OCI-LY1 (cell line): ENCODE measurements at regions not wholly inside any gene's neighbourhood (a gene's known extent, or its start where the extent isn't known, plus 50 kb on each side); places are given as distances from the start of the nearest gene placed in this dataset.

Source experiments
- H2AFZ ChIP-seq: fragments of 200-600 bp; sonication (generic), shearing (Covaris generic); 2 replicates; pipeline ENCODE4 v1.6.0; 2014; ENCODE audit warnings: antibody characterized with exemption, mild to moderate bottlenecking, low read length
- H3F3A ChIP-seq: fragments of 200-600 bp; sonication (generic), shearing (Covaris generic); 2 replicates; pipeline ENCODE4 v1.6.0; 2014; ENCODE audit warnings: mild to moderate bottlenecking, antibody characterized with exemption, low read length, moderate library complexity; ENCODE audit not compliant: insufficient read depth
- H3K27ac ChIP-seq: fragments of 200-600 bp; sonication (generic); 2 replicates; pipeline ENCODE4 v1.5.1; 2014; ENCODE audit warnings: low read length, mixed run types, mild to moderate bottlenecking, low read depth; ENCODE audit not compliant: poor library complexity, severe bottlenecking
- H3K27me3 ChIP-seq: fragments of 200-600 bp; sonication (generic); 2 replicates; pipeline ENCODE4 v1.6.0; 2014; ENCODE audit warnings: antibody characterized with exemption, mild to moderate bottlenecking, low read length, moderate library complexity; ENCODE audit not compliant: insufficient read depth
- H3K36me3 ChIP-seq: fragments of 200-600 bp; sonication (generic); 2 replicates; pipeline ENCODE4 v1.6.1; 2014; ENCODE audit warnings: mild to moderate bottlenecking, antibody characterized with exemption, low read length, moderate library complexity, mixed read lengths; ENCODE audit not compliant: insufficient read depth
- H3K4me1 ChIP-seq: fragments of 200-600 bp; sonication (generic); 2 replicates; pipeline ENCODE4 v1.5.1; 2014; ENCODE audit warnings: mild to moderate bottlenecking, low read length, moderate library complexity; ENCODE audit not compliant: insufficient read depth, severe bottlenecking
- H3K4me2 ChIP-seq: fragments of 200-600 bp; sonication (generic), shearing (Covaris generic); 2 replicates; pipeline ENCODE4 v1.6.1; 2014; ENCODE audit warnings: low read length
- H3K4me3 ChIP-seq: fragments of 200-600 bp; sonication (generic); 2 replicates; pipeline ENCODE4 v1.5.1; 2014; ENCODE audit warnings: low read length, low read depth, mild to moderate bottlenecking, mixed read lengths; ENCODE audit not compliant: poor library complexity, severe bottlenecking
- H3K79me2 ChIP-seq: fragments of 200-600 bp; shearing (Covaris generic); 2 replicates; pipeline ENCODE4 v1.6.1; 2016; ENCODE audit warnings: mixed run types, low read length, mixed read lengths; ENCODE audit not compliant: insufficient read depth
- H3K9ac ChIP-seq: fragments of 200-600 bp; sonication (generic), shearing (Covaris generic); 2 replicates; pipeline ENCODE4 v1.6.1; 2014; ENCODE audit warnings: mild to moderate bottlenecking, low read length, mixed read lengths
- H3K9me2 ChIP-seq: fragments of 200-600 bp; sonication (generic), shearing (Covaris generic); 2 replicates; pipeline ENCODE4 v1.6.1; 2014; ENCODE audit warnings: low read depth, mild to moderate bottlenecking, low read length, mixed read lengths
- H3K9me3 ChIP-seq: fragments of 200-600 bp; shearing (Covaris generic); 2 replicates; pipeline ENCODE4 v1.6.1; 2014; ENCODE audit warnings: low read length, mixed read lengths
- H4K20me1 ChIP-seq: fragments of 200-600 bp; sonication (generic), shearing (Covaris generic); 2 replicates; pipeline ENCODE4 v1.6.0; 2016; ENCODE audit warnings: mild to moderate bottlenecking, low read length; ENCODE audit not compliant: insufficient read depth
- EZH2 ChIP-seq: fragments of 200-600 bp; sonication (generic), shearing (Covaris generic); IDR thresholded peaks from 2 replicates; pipeline ENCODE4 v1.8.0; 2017; ENCODE audit warnings: borderline replicate concordance, mixed run types, mild to moderate bottlenecking, antibody characterized with exemption, low read length, moderate library complexity, mixed read lengths
- TF ChIP-seq, protein P1 (sequence below): fragments of 200-600 bp; sonication (generic), shearing (Covaris generic); IDR thresholded peaks from 2 replicates; pipeline ENCODE4 v1.5.1; 2017; ENCODE audit warnings: mild to moderate bottlenecking, antibody characterized with exemption, low read length, moderate library complexity, mixed read lengths

- TF ChIP-seq, protein P1, sequence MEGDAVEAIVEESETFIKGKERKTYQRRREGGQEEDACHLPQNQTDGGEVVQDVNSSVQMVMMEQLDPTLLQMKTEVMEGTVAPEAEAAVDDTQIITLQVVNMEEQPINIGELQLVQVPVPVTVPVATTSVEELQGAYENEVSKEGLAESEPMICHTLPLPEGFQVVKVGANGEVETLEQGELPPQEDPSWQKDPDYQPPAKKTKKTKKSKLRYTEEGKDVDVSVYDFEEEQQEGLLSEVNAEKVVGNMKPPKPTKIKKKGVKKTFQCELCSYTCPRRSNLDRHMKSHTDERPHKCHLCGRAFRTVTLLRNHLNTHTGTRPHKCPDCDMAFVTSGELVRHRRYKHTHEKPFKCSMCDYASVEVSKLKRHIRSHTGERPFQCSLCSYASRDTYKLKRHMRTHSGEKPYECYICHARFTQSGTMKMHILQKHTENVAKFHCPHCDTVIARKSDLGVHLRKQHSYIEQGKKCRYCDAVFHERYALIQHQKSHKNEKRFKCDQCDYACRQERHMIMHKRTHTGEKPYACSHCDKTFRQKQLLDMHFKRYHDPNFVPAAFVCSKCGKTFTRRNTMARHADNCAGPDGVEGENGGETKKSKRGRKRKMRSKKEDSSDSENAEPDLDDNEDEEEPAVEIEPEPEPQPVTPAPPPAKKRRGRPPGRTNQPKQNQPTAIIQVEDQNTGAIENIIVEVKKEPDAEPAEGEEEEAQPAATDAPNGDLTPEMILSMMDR: no peak
- no peak for TF ChIP-seq EZH2
- H2AFZ ChIP-seq: no peak overlapping the region
- no peaks in the 10 kb centered on the region for H3K9me3 ChIP-seq
- H3K4me3 ChIP-seq: no peak overlapping the region
- H3K9ac ChIP-seq: no peak overlapping the region
- H3K36me3 ChIP-seq: no peaks in the 10 kb centered on the region
- H3F3A ChIP-seq: no peaks in the 10 kb centered on the region
- H3K4me2 ChIP-seq: no peak overlapping the region
- no peaks in the 10 kb centered on the region for H3K27me3 ChIP-seq
- H4K20me1 ChIP-seq: no peaks in the 10 kb centered on the region
- no peaks in the 10 kb centered on the region for H3K79me2 ChIP-seq
- no peak overlapping the region for H3K27ac ChIP-seq
- H3K9me2 ChIP-seq: no peaks in the 10 kb centered on the region
- peaks cover 6% of the 10 kb centered on the region for H3K4me1 ChIP-seq
Observed at GRCh38 chr17:6912110-6913051, 80.9 kb upstream of the TEKT1 start.

GRCh38 chr17:6913608-6914443, 82.0 kb upstream of the ALOX12 start:
- TF ChIP-seq EZH2: no peak
- TF ChIP-seq, protein P1: peak; percentile 90
- no peak overlapping the region; the same call in 1 of the 2 replicates for H3K9ac ChIP-seq
- H3K4me2 ChIP-seq: peak overlapping the region; percentile 64
- peaks cover 6% of the 10 kb centered on the region for H3K4me1 ChIP-seq
- H3K9me2 ChIP-seq: no peaks in the 10 kb centered on the region
- H2AFZ ChIP-seq: no peak overlapping the region
- no peaks in the 10 kb centered on the region for H3K36me3 ChIP-seq
- H3K4me3 ChIP-seq: peak overlapping the region; percentile 43
- H3K27ac ChIP-seq: no peak overlapping the region
- H4K20me1 ChIP-seq: no peaks in the 10 kb centered on the region
- no peaks in the 10 kb centered on the region for H3K27me3 ChIP-seq
- no peaks in the 10 kb centered on the region for H3K79me2 ChIP-seq
- H3K9me3 ChIP-seq: no peaks in the 10 kb centered on the region
- no peaks in the 10 kb centered on the region for H3F3A ChIP-seq

- H2AFZ ChIP-seq: no peak overlapping the region
- no peaks in the 10 kb centered on the region for H3K27me3 ChIP-seq
- no peaks in the 10 kb centered on the region for H3K79me2 ChIP-seq
- H3K9me2 ChIP-seq: no peaks in the 10 kb centered on the region
- no peaks in the 10 kb centered on the region for H3K36me3 ChIP-seq
- H3K4me1 ChIP-seq: peaks cover 6% of the 10 kb centered on the region
- H3F3A ChIP-seq: no peaks in the 10 kb centered on the region
- no peak overlapping the region for H3K27ac ChIP-seq
- no peak for TF ChIP-seq EZH2
- TF ChIP-seq, protein P1: no peak
- no peak overlapping the region for H3K4me2 ChIP-seq
- no peaks in the 10 kb centered on the region for H4K20me1 ChIP-seq
- H3K9me3 ChIP-seq: no peaks in the 10 kb centered on the region
- H3K9ac ChIP-seq: no peak overlapping the region
- H3K4me3 ChIP-seq: no peak overlapping the region
Observed at GRCh38 chr17:6914711-6915110, 81.1 kb upstream of the ALOX12 start.
